Muscle of arm (tissue), 1 donor: ENCODE measurements at regions not wholly inside any gene's neighbourhood (a gene's known extent, or its start where the extent isn't known, plus 50 kb on each side); places are given as distances from the start of the nearest gene placed in this dataset.

ENCODE experiments used
- DNase-seq: peaks from one replicate; pipeline ENCODE4 v3.0.0-alpha.2; 2013

GRCh38 chr5:135629666-135630065 is 50.9 kb upstream of the CXCL14 start:
- DNase-seq, result no peak

- DNase-seq, result peak; percentile 63
Observed at GRCh38 chr5:135628771-135629563, 50.2 kb upstream of the CXCL14 start.
